ENCODE measurements at regions not wholly inside any gene's neighbourhood (a gene's known extent, or its start where the extent isn't known, plus 50 kb on each side); places are given as distances from the start of the nearest gene placed in this dataset.
"Not testable (repeated sequence)": the region's sequence is repeated elsewhere in the genome, so short reads cannot be mapped to it uniquely, and the experiment has no call there.

GRCh38 chr13:58633226-58633625 lies 1001.7 kb downstream of the PCDH17 start:
- Mint-ChIP-seq H3K36me3 (no peaks in the 10 kb centered on the region), H3K9me3 (peaks cover 8% of the 10 kb centered on the region), H3K27ac (no peak overlapping the region), H3K4me1 (no peaks in the 10 kb centered on the region), H3K4me3 (no peak overlapping the region)
- no peak for ATAC-seq
- DNase-seq (ENCODE audit: low spot score in 2 of 2), result no peak

DNA sequence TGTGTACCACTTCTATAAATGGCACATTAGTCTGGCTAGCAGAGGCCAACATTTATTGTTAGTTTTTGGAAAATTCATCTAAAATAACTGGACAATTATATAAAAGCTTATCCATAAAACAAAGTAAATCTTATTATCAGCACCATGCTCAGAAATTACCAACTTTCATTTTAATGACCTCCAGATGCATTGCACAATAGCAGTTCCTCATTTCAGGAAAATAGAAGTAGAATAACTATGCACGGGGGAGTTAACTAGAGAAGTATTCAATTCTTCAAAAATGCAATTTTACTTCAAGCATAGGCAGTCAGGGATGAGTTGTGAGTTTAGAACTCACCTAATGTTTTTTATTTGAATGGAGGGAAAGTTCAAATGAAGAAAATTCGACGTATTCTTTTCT lies 1023.5 kb downstream of the PCDH17 start:
- ATAC-seq, result no peak
- H3K36me3 Mint-ChIP-seq, result no peaks in the 10 kb centered on the region
- no peak overlapping the region for H3K4me3 Mint-ChIP-seq
- no peaks in the 10 kb centered on the region for H3K4me1 Mint-ChIP-seq
- H3K27ac Mint-ChIP-seq, result no peak overlapping the region
- no peak for DNase-seq (ENCODE audit: low spot score in 2 of 2)
- peaks cover 10% of the 10 kb centered on the region for H3K9me3 Mint-ChIP-seq

DNA sequence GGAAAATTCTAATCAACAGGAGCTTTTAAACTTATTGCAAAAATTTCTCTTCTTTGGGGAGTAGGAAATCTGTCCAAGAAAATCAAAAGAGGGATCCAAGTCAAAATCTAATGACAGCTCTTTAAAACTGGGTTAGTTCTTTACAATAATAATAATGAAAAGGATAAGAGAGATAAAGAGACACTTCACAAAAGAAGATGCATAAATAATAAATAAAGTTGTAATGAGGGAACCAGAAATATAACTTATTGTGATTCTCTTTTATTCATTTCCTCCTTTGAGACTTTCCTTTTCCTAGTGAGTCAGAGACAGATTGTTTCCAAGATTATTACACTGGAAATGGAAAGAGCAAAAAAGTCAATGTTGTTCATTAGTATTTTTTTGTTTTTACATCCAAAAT lies 1029.3 kb downstream of the PCDH17 start:
- DNase-seq (ENCODE audit: low spot score in 2 of 2) (no peak), ATAC-seq (no peak)
- Mint-ChIP-seq H3K4me1 (no peaks in the 10 kb centered on the region), H3K9me3 (peaks cover 11% of the 10 kb centered on the region), H3K27ac (no peak overlapping the region), H3K36me3 (no peaks in the 10 kb centered on the region), H3K4me3 (no peak overlapping the region)

GRCh38 chr13:58666331-58666730 lies 1034.8 kb downstream of the PCDH17 start:
- ATAC-seq (no peak), DNase-seq (ENCODE audit: low spot score in 2 of 2) (no peak)
- Mint-ChIP-seq H3K27ac (no peak overlapping the region), H3K4me3 (no peak overlapping the region), H3K9me3 (no peaks in the 10 kb centered on the region), H3K36me3 (no peaks in the 10 kb centered on the region), H3K4me1 (no peaks in the 10 kb centered on the region)

- H3K9me3 Mint-ChIP-seq, result no peaks in the 10 kb centered on the region
- no peaks in the 10 kb centered on the region for H3K4me1 Mint-ChIP-seq
- no peak overlapping the region for H3K4me3 Mint-ChIP-seq
- ATAC-seq (no peak), DNase-seq (ENCODE audit: low spot score in 2 of 2) (no peak)
- H3K36me3 Mint-ChIP-seq, result no peaks in the 10 kb centered on the region
- no peak overlapping the region for H3K27ac Mint-ChIP-seq
Observed at GRCh38 chr13:58667096-58667495, 1035.6 kb downstream of the PCDH17 start.

DNA sequence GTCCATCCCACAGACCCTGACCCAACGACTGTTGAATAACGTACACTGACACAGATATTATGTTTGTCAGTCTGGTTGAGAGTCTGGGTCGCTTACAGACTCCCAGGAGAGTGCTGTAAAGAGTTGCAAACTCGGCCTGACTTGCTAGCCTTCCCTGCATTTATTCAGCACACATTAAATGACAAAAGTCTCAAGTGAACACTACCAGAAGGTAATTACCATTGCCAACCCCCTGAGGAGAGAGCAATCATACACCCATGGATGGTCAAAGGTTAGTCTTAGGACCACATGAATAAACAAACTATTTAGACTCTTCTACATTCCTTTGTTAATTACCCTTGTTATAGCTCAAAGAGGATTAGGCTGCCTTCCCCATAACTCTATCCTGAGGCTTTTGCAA lies 1048.6 kb downstream of the PCDH17 start:
- DNase-seq (ENCODE audit: low spot score in 2 of 2), result no peak
- no peaks in the 10 kb centered on the region for H3K36me3 Mint-ChIP-seq
- H3K27ac Mint-ChIP-seq, result no peak overlapping the region
- no peak overlapping the region for H3K4me3 Mint-ChIP-seq
- ATAC-seq, result no peak
- H3K4me1 Mint-ChIP-seq, result no peaks in the 10 kb centered on the region
- H3K9me3 Mint-ChIP-seq, result peaks cover 21% of the 10 kb centered on the region

GRCh38 chr13:58682616-58683015 lies 1051.1 kb downstream of the PCDH17 start:
- H3K36me3 Mint-ChIP-seq, result no peaks in the 10 kb centered on the region
- ATAC-seq (no peak), DNase-seq (ENCODE audit: low spot score in 2 of 2) (no peak)
- no peaks in the 10 kb centered on the region for H3K4me1 Mint-ChIP-seq
- H3K27ac Mint-ChIP-seq, result no peak overlapping the region
- H3K4me3 Mint-ChIP-seq, result no peak overlapping the region
- peaks cover 21% of the 10 kb centered on the region for H3K9me3 Mint-ChIP-seq

DNA sequence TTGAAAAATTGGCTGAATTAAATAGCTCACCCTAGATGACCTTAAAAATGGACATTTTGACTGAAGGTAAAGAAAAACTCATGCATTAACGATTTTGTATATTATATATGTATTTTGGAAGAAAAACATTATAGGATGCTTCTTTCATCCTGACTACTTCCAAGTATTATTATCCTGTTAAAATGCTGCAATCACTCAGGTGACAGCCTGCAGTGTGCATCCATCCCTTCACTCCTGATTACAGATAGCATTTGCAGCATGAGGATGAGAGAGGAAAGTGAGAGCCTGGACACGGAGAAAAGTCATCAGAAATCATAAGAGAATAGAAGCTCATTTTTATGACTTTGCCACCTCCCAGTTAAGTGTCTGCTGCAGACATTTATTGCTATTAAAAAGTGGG lies 1055.6 kb downstream of the PCDH17 start:
- DNase-seq (ENCODE audit: low spot score in 2 of 2), result no peak
- no peak for ATAC-seq
- Mint-ChIP-seq H3K9me3 (peaks cover 16% of the 10 kb centered on the region), H3K27ac (no peak overlapping the region), H3K36me3 (no peaks in the 10 kb centered on the region), H3K4me3 (no peak overlapping the region), H3K4me1 (no peaks in the 10 kb centered on the region)

GRCh38 chr13:58698531-58698930 lies 1067.0 kb downstream of the PCDH17 start:
- H3K4me1 Mint-ChIP-seq, result no peaks in the 10 kb centered on the region
- ATAC-seq, result no peak
- no peak for DNase-seq (ENCODE audit: low spot score in 2 of 2)
- H3K4me3 Mint-ChIP-seq, result no peak overlapping the region
- no peaks in the 10 kb centered on the region for H3K36me3 Mint-ChIP-seq
- peaks cover 18% of the 10 kb centered on the region for H3K9me3 Mint-ChIP-seq
- H3K27ac Mint-ChIP-seq, result no peak overlapping the region

GRCh38 chr13:58704953-58705352 lies 1073.4 kb downstream of the PCDH17 start:
- Mint-ChIP-seq H3K9me3 (peaks cover 20% of the 10 kb centered on the region), H3K36me3 (no peaks in the 10 kb centered on the region), H3K4me1 (no peaks in the 10 kb centered on the region), H3K4me3 (no peak overlapping the region), H3K27ac (no peak overlapping the region)
- DNase-seq (ENCODE audit: low spot score in 2 of 2) (no peak), ATAC-seq (no peak)

GRCh38 chr13:58706421-58706820 lies 1074.9 kb downstream of the PCDH17 start:
- no peaks in the 10 kb centered on the region for H3K36me3 Mint-ChIP-seq
- DNase-seq (ENCODE audit: low spot score in 2 of 2), result no peak
- H3K27ac Mint-ChIP-seq, result no peak overlapping the region
- H3K4me1 Mint-ChIP-seq, result no peaks in the 10 kb centered on the region
- ATAC-seq, result no peak
- peaks cover 21% of the 10 kb centered on the region for H3K9me3 Mint-ChIP-seq
- H3K4me3 Mint-ChIP-seq, result no peak overlapping the region

- peaks cover 11% of the 10 kb centered on the region for H3K9me3 Mint-ChIP-seq
- no peaks in the 10 kb centered on the region for H3K4me1 Mint-ChIP-seq
- H3K4me3 Mint-ChIP-seq, result no peak overlapping the region
- ATAC-seq, result no peak
- DNase-seq (ENCODE audit: low spot score in 2 of 2), result no peak
- H3K36me3 Mint-ChIP-seq, result no peaks in the 10 kb centered on the region
- H3K27ac Mint-ChIP-seq, result no peak overlapping the region
Observed at GRCh38 chr13:58712191-58712590, 1080.6 kb downstream of the PCDH17 start.

DNA sequence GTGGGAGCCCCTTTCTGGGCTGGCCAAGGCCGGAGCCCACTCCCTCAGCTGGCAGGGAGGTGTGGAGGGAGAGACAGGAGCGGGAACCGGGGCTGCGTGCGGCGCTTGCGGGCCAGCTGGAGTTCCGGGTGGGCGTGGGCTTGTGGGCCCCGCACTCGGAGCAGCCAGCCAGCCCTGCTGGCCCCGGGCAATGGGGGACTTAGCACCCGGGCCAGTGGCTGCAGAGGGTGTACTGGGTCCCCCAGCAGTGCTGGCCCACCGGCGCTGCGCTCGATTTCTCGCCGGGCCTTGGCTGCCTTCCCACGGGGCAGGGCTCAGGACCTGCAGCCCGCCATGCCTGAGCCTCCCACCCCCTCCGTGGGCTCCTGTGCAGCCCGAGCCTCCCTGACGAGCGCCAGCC lies 1082.5 kb downstream of the PCDH17 start:
- H3K9me3 Mint-ChIP-seq, result peaks cover 11% of the 10 kb centered on the region
- H3K4me3 Mint-ChIP-seq; DNase-seq (ENCODE audit: low spot score in 2 of 2); H3K4me1 Mint-ChIP-seq; H3K27ac Mint-ChIP-seq; H3K36me3 Mint-ChIP-seq; ATAC-seq: not testable (repeated sequence)

DNA sequence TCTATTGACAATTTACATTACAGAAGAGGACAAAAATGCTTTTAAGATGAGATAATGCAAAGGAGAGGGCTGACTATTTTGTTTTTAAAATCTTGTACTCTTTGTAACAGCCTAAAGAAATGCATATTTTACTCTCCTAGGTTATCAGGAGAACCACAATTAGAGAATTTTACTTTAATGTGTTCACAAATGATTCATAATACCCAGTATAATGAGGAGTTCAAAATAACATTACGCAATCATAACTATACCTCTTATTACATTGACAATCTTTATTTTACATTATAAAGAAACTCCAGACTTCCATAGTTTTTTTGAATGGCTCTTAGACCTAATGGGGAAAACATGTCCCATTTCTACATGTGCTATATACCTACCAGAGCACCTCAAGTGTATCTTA lies 1089.7 kb downstream of the PCDH17 start:
- H3K9me3 Mint-ChIP-seq, result no peaks in the 10 kb centered on the region
- no peak overlapping the region for H3K27ac Mint-ChIP-seq
- H3K4me3 Mint-ChIP-seq, result no peak overlapping the region
- DNase-seq (ENCODE audit: low spot score in 2 of 2) (no peak), ATAC-seq (no peak)
- no peaks in the 10 kb centered on the region for H3K36me3 Mint-ChIP-seq
- no peaks in the 10 kb centered on the region for H3K4me1 Mint-ChIP-seq

DNA sequence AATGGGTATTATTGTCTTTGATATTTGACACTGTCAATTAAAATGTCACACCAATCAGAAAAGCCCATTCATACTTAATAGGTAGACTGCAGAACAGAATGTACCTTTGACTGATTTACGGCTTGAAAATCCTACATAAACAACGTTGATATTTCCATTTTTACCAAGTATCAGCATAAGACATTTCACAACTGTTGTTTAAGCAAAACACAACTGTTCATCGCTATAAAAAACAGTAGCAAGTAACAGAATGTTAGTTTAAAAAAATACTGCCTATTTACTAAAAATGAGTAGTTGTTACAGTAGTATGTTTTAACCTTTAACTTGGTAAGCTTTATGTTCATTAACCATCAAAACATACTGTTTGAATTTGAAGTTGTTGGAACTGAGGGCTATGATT lies 1096.6 kb downstream of the PCDH17 start:
- no peak for ATAC-seq
- peaks cover 3% of the 10 kb centered on the region for H3K9me3 Mint-ChIP-seq
- no peaks in the 10 kb centered on the region for H3K4me1 Mint-ChIP-seq

GRCh38 chr13:58729361-58729760 lies 1097.8 kb downstream of the PCDH17 start:
- no peak overlapping the region for H3K4me3 Mint-ChIP-seq
- ATAC-seq (no peak), DNase-seq (ENCODE audit: low spot score in 2 of 2) (no peak)
- H3K27ac Mint-ChIP-seq, result no peak overlapping the region
- no peaks in the 10 kb centered on the region for H3K4me1 Mint-ChIP-seq
- H3K9me3 Mint-ChIP-seq, result peaks cover 3% of the 10 kb centered on the region
- H3K36me3 Mint-ChIP-seq, result no peaks in the 10 kb centered on the region

More for the DNA sequence above, 1096.6 kb downstream of the PCDH17 start:
- DNase-seq (ENCODE audit: low spot score in 2 of 2), result no peak
- Mint-ChIP-seq H3K27ac (no peak overlapping the region), H3K36me3 (no peaks in the 10 kb centered on the region), H3K4me3 (no peak overlapping the region)

- H3K27ac Mint-ChIP-seq, result no peak overlapping the region
- H3K9me3 Mint-ChIP-seq, result peaks cover 24% of the 10 kb centered on the region
- no peaks in the 10 kb centered on the region for H3K36me3 Mint-ChIP-seq
- H3K4me1 Mint-ChIP-seq, result no peaks in the 10 kb centered on the region
- H3K4me3 Mint-ChIP-seq, result no peak overlapping the region
- DNase-seq (ENCODE audit: low spot score in 2 of 2) (no peak), ATAC-seq (no peak)
Observed at GRCh38 chr13:58744686-58745085, 1113.1 kb downstream of the PCDH17 start.
